Osteocyte (in vitro differentiated cells): ENCODE measurements at regions not wholly inside any gene's neighbourhood (a gene's known extent, or its start where the extent isn't known, plus 50 kb on each side); places are given as distances from the start of the nearest gene placed in this dataset.

ENCODE experiments used
- DNase-seq: peaks from one replicate; pipeline ENCODE4 v3.0.0; 2021; ENCODE audit warnings: mixed read lengths; ENCODE audit not compliant: unreplicated experiment; ENCODE audit errors: extremely low spot score
- H3K27ac Mint-ChIP-seq: one replicate; pipeline ENCODE4 v1.8.0; 2021; ENCODE audit warnings: mild to moderate bottlenecking, mixed read lengths; ENCODE audit not compliant: unreplicated experiment
- H3K27me3 Mint-ChIP-seq: one replicate; pipeline ENCODE4 v1.8.0; 2021; ENCODE audit warnings: mixed read lengths; ENCODE audit not compliant: unreplicated experiment
- H3K36me3 Mint-ChIP-seq: one replicate; pipeline ENCODE4 v1.8.0; 2021; ENCODE audit warnings: mixed read lengths; ENCODE audit not compliant: unreplicated experiment
- H3K4me1 Mint-ChIP-seq: one replicate; pipeline ENCODE4 v1.8.0; 2021; ENCODE audit warnings: mixed read lengths; ENCODE audit not compliant: unreplicated experiment
- H3K4me3 Mint-ChIP-seq: one replicate; pipeline ENCODE4 v1.8.0; 2021; ENCODE audit warnings: mild to moderate bottlenecking, moderate library complexity, mixed read lengths; ENCODE audit not compliant: unreplicated experiment
- H3K9me3 Mint-ChIP-seq: one replicate; pipeline ENCODE4 v1.8.0; 2021; ENCODE audit warnings: mixed read lengths; ENCODE audit not compliant: unreplicated experiment
- TF ChIP-seq, protein P1 (sequence below): fragments of 200-600 bp; sonication (generic); IDR thresholded peaks from 2 replicates; pipeline ENCODE4 v1.5.0; 2021; ENCODE audit warnings: antibody characterized with exemption, mild to moderate bottlenecking, moderate library complexity

DNA sequence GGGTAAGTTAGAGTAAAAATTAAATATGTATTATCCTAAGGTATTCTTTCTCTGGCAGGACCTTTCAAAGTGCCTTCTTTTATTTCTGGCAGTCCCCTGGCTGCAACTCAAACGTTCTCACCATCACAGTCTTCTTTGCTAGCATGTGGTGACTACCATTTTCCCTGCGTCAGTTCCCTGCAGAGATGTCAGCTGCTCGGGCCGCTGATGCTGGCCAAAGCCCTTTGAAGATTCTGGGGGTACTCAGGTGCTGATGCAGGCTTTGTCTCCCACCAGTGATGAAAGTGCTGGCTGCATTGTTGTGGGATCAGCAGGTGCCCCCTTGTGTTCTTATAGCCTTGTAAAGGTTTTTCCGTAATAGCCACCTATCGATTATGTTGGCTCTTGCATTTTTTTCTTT, 140.1 kb downstream of the BTBD3 start:
- Mint-ChIP-seq H3K36me3 (no peaks in the 10 kb centered on the region), H3K27ac (no peak overlapping the region), H3K4me1 (peaks cover 5% of the 10 kb centered on the region), H3K27me3 (no peaks in the 10 kb centered on the region), H3K4me3 (no peak overlapping the region), H3K9me3 (no peaks in the 10 kb centered on the region)
- TF ChIP-seq, protein P1, sequence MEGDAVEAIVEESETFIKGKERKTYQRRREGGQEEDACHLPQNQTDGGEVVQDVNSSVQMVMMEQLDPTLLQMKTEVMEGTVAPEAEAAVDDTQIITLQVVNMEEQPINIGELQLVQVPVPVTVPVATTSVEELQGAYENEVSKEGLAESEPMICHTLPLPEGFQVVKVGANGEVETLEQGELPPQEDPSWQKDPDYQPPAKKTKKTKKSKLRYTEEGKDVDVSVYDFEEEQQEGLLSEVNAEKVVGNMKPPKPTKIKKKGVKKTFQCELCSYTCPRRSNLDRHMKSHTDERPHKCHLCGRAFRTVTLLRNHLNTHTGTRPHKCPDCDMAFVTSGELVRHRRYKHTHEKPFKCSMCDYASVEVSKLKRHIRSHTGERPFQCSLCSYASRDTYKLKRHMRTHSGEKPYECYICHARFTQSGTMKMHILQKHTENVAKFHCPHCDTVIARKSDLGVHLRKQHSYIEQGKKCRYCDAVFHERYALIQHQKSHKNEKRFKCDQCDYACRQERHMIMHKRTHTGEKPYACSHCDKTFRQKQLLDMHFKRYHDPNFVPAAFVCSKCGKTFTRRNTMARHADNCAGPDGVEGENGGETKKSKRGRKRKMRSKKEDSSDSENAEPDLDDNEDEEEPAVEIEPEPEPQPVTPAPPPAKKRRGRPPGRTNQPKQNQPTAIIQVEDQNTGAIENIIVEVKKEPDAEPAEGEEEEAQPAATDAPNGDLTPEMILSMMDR = no peak
- DNase-seq = no peak

DNA sequence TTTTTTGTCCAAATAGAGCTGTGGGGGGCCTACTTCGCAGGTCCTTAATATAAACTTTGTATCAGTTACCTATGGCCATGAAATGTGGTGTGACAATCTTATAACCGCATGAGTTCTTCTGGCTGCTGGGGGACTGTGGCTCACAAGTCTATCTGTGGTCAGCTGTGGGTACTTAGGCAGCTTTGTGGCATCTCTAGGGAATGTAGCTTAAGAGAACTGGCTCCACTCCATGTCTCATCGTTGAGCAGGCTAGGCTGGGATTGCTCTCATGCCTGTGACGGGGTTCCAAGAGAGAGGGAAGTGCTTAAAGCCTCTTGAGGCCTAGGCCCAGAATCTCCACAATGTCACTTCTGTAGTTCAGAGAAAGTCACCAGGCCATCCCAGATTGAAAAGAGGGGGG, 140.5 kb downstream of the BTBD3 start:
- Mint-ChIP-seq H3K27ac (no peak overlapping the region), H3K9me3 (no peaks in the 10 kb centered on the region), H3K36me3 (no peaks in the 10 kb centered on the region), H3K4me1 (peaks cover 5% of the 10 kb centered on the region), H3K4me3 (no peak overlapping the region), H3K27me3 (no peaks in the 10 kb centered on the region)
- TF ChIP-seq, protein P1 = no peak
- DNase-seq = no peak

DNA sequence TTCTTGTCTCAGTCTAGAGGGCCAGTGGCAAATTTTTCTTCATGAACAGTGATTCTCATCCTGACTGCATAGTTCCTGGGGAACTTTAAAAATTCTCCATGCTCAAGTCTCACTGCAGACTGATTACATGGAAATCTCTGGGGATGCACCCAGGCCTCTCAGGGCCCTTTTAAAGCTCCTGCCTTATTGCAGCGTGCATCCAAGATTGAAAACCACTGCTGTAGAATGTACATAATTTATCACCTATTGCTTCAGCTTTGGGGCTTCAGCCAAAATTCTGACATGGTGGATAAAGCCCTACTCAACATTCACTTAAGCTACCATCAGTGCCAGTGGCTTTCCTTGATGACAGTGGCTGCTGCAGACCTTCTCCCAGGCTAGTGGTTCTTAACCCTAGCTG, 143.8 kb downstream of the BTBD3 start:
- Mint-ChIP-seq H3K27me3 (no peaks in the 10 kb centered on the region), H3K4me1 (no peaks in the 10 kb centered on the region), H3K36me3 (no peaks in the 10 kb centered on the region), H3K27ac (no peak overlapping the region), H3K9me3 (no peaks in the 10 kb centered on the region), H3K4me3 (no peak overlapping the region)
- TF ChIP-seq, protein P1 = no peak
- DNase-seq = no peak

DNA sequence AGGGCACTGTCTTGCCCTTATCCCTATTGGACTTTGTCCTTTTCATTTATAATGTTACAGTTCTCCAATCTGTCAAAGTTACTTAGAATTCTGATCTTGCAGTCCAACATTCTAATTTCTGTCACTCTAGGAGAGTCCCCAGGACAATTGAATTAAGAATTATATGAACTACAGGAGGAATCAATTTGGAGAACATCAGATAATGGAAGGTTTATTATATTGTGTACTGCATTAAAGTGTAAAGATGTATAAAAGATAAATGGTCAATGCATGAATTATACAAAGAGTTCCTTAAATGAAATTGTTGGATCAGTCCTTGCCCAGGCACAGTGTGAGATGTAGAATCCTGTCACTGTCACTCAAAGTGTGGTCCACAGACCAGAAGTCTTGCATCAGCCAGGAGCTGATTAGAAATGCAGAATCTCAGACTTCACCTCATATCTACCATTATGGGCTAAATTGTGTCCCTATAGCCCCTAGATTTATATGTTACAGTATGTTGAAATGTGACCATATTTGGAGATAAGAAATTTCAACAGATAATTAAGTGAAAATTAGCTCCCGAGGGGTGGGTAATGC, 145.5 kb downstream of the BTBD3 start:
- no peak for DNase-seq
- Mint-ChIP-seq H3K9me3 (no peaks in the 10 kb centered on the region), H3K36me3 (no peaks in the 10 kb centered on the region), H3K27ac (no peak overlapping the region), H3K27me3 (no peaks in the 10 kb centered on the region), H3K4me1 (no peaks in the 10 kb centered on the region), H3K4me3 (no peak overlapping the region)
- TF ChIP-seq, protein P1 = no peak

DNA sequence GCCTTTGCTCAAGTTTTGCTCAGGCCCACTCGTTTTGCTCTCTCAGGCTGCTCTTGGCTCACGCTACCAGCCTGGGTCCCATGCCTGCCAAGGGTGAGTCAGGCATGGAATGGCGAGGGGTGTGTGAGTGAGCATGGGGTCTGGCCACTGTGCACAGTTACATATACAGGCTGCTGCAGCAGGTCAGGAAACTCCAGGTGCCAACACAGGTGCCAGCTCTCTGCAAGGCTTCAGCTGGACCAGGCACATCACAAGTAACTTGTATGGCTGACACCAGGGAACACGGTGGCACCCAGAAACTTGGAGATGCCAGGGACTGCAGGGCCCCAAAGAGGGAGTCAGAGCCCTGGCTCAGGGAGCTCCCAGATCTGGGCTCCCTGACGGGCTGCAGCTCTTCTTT, 146.8 kb downstream of the BTBD3 start:
- no peaks in the 10 kb centered on the region for H3K4me1 Mint-ChIP-seq

More for the DNA sequence above, 146.8 kb downstream of the BTBD3 start:
- Mint-ChIP-seq H3K9me3 (no peaks in the 10 kb centered on the region), H3K27ac (no peak overlapping the region), H3K36me3 (no peaks in the 10 kb centered on the region), H3K27me3 (no peaks in the 10 kb centered on the region), H3K4me3 (no peak overlapping the region)
- TF ChIP-seq, protein P1 = no peak
- no peak for DNase-seq
